Sigmoid colon (tissue), 4 donors: ENCODE measurements at regions not wholly inside any gene's neighbourhood (a gene's known extent, or its start where the extent isn't known, plus 50 kb on each side); places are given as distances from the start of the nearest gene placed in this dataset.

Experiments
- EP300 ChIP-seq, 4 donors: sonication (generic); formaldehyde crosslinking; IDR thresholded peaks; one replicate each; pipeline ENCODE4 v1.6.1; 2017; ENCODE audit warnings: antibody characterized with exemption in 4 of 4
- POLR2A ChIP-seq, 2 donors: fragments of 450-650 bp; IDR thresholded peaks; one replicate each; pipeline ENCODE4 v1.6.1; 2016; ENCODE audit warnings: antibody characterized with exemption in 2 of 2, mild to moderate bottlenecking in 2 of 2, moderate library complexity in 2 of 2
- POLR2AphosphoS5 ChIP-seq, 4 donors: sonication (generic); formaldehyde crosslinking; IDR thresholded peaks; one replicate each; pipeline ENCODE4 v1.6.1; 2017; ENCODE audit warnings: antibody characterized with exemption in 4 of 4
- TF ChIP-seq, protein P1 (sequence below), 4 experiments: fragments of 450-650 bp in 3 of 4; fragments of 200-600 bp in 1 of 4; IDR thresholded peaks; one replicate each; pipeline ENCODE4 v1.5.1; 2016 to 2019; ENCODE audit warnings: antibody characterized with exemption in 4 of 4, mild to moderate bottlenecking in 3 of 4, moderate library complexity in 2 of 4

DNA sequence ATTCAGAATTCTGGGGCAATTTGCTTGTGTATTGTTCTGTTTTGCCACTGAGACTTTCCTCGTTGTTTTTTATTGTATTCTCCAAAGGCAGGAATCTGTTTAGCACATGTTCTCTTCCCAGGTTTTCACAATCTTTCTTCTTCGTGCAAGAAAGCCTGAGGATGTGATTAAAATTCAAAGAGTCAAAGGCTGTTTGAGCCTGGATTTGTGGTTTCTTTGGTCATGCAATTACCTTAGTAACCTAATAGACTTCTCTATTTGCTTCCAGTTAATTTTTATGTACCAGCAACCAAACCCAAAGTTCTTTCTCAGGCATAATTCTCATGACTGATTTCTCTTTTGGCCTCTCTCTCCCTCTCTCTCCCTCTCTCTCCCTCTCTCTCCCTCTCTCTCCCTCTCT, 1420.1 kb upstream of the TENM3 start:
- TF ChIP-seq, protein P1, sequence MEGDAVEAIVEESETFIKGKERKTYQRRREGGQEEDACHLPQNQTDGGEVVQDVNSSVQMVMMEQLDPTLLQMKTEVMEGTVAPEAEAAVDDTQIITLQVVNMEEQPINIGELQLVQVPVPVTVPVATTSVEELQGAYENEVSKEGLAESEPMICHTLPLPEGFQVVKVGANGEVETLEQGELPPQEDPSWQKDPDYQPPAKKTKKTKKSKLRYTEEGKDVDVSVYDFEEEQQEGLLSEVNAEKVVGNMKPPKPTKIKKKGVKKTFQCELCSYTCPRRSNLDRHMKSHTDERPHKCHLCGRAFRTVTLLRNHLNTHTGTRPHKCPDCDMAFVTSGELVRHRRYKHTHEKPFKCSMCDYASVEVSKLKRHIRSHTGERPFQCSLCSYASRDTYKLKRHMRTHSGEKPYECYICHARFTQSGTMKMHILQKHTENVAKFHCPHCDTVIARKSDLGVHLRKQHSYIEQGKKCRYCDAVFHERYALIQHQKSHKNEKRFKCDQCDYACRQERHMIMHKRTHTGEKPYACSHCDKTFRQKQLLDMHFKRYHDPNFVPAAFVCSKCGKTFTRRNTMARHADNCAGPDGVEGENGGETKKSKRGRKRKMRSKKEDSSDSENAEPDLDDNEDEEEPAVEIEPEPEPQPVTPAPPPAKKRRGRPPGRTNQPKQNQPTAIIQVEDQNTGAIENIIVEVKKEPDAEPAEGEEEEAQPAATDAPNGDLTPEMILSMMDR (IDR thresholded peaks at IDR 0.05), result no peak
- TF ChIP-seq POLR2AphosphoS5 (IDR thresholded peaks at IDR 0.05), result no peak
- no peak for TF ChIP-seq POLR2A (IDR thresholded peaks at IDR 0.05)
- no peak for TF ChIP-seq EP300 (IDR thresholded peaks at IDR 0.05)
